HCT116 (cell line): ENCODE measurements at regions not wholly inside any gene's neighbourhood (a gene's known extent, or its start where the extent isn't known, plus 50 kb on each side); places are given as distances from the start of the nearest gene placed in this dataset.
"Not testable (repeated sequence)": the region's sequence is repeated elsewhere in the genome, so short reads cannot be mapped to it uniquely, and the experiment has no call there.

Experiments
- ATAC-seq: fragments of 200-7000 bp; cut with Tn5 transposase; 2 replicates; pipeline ENCODE4 v1.9.1; 2020; ENCODE audit warnings: mild to moderate bottlenecking, moderate library complexity
- BruUV-seq: library from RNA; stranded (reverse); fragments of 400-500 nt; replicated peaks from 2 replicates; lab custom pipeline; 2021; lab: Mats Ljungman, UMichigan
- CTCF ChIA-PET: fragments of 300-600 bp; sonication (Branson Sonifier 250); formaldehyde crosslinking; loops from one replicate; lab custom pipeline; 2021; ENCODE audit warnings: antibody characterized with exemption; lab: Charles Lee
- POLR2A ChIA-PET: fragments of 300-600, 350-600 bp; sonication (Branson Sonifier 250); formaldehyde crosslinking; loops from one replicate; lab custom pipeline; 2021; ENCODE audit warnings: antibody characterized with exemption; lab: Charles Lee
- RAD21 ChIA-PET, 2 experiments: fragments of 300-600 bp; sonication (Branson Sonifier 250); formaldehyde crosslinking; loops; one replicate each; lab custom pipeline; 2023; ENCODE audit warnings: low total read pairs in 2 of 2; ENCODE audit not compliant: uncharacterized antibody in 2 of 2, unreplicated experiment in 2 of 2, low non-redundant PET in 1 of 2; lab: Charles Lee
- DNase-seq: peaks from one replicate; pipeline ENCODE4 v3.0.0-alpha.2; 2010; ENCODE audit warnings: low read depth, low spot score
- H2AFZ ChIP-seq: fragments of 200-600 bp; shearing (Covaris generic), sonication (generic); 2 replicates; pipeline ENCODE4 v1.6.1; 2017; ENCODE audit warnings: low read depth, mixed run types, mixed read lengths, antibody characterized with exemption, low read length; ENCODE audit not compliant: poor library complexity, severe bottlenecking
- H3K27ac ChIP-seq: 2 replicates; pipeline ENCODE4 v1.5.1; 2012; ENCODE audit warnings: low read depth, low read length
- H3K27me3 ChIP-seq: fragments of 200-600 bp; sonication (generic); 2 replicates; pipeline ENCODE4 v1.6.1; 2016; ENCODE audit warnings: mixed run types, low read length, mixed read lengths; ENCODE audit not compliant: insufficient read depth
- H3K36me3 ChIP-seq, 2 experiments: fragments of 200-500 bp in 1 of 2; fragments of 200-600 bp in 1 of 2; sonication (Bioruptor generic) in 1 of 2; sonication (generic) in 1 of 2; 2 replicates each; pipeline versions ENCODE4 v1.5.1 to v1.6.1; 2014 to 2016; ENCODE audit warnings: low read length in 2 of 2, inconsistent platforms in 1 of 2, mixed read lengths in 1 of 2, mixed run types in 1 of 2; ENCODE audit not compliant: insufficient read depth in 2 of 2, control insufficient read depth in 1 of 2
- H3K4me1 ChIP-seq, 2 experiments: fragments of 200-600 bp in 1 of 2; sonication (generic) in 1 of 2; 2 replicates each; pipeline versions ENCODE4 v1.5.1 to v1.6.1; 2012 to 2017; ENCODE audit warnings: low read length in 2 of 2, inconsistent platforms in 1 of 2, mild to moderate bottlenecking in 1 of 2, mixed read lengths in 1 of 2, mixed run types in 1 of 2, moderate library complexity in 1 of 2; ENCODE audit not compliant: insufficient read depth in 2 of 2, control insufficient read depth in 1 of 2
- H3K4me2 ChIP-seq: fragments of 200-600 bp; sonication (generic); 2 replicates; pipeline ENCODE4 v1.6.1; 2017; ENCODE audit warnings: mixed run types, low read length, mixed read lengths
- H3K4me3 ChIP-seq, 2 experiments: fragments of 200-600 bp in 1 of 2; sonication (generic) in 1 of 2; replicated peaks in 1 of 2; 2 replicates each; pipeline ENCODE4 v1.5.1; 2011 to 2016; ENCODE audit warnings: low read length in 2 of 2, control low read depth in 1 of 2, low read depth in 1 of 2, mild to moderate bottlenecking in 1 of 2, mixed read lengths in 1 of 2, mixed run types in 1 of 2
- H3K79me2 ChIP-seq: fragments of 200-600 bp; sonication (generic); 2 replicates; pipeline ENCODE4 v1.6.1; 2017; ENCODE audit warnings: mild to moderate bottlenecking, mixed run types, low read length, moderate library complexity, mixed read lengths; ENCODE audit not compliant: insufficient read depth
- H3K9ac ChIP-seq: fragments of 200-600 bp; sonication (generic); 2 replicates; pipeline ENCODE4 v1.6.1; 2016; ENCODE audit warnings: low read length, mixed read lengths
- H3K9me2 ChIP-seq: fragments of 200-600 bp; sonication (generic), shearing (Covaris generic); 2 replicates; pipeline ENCODE4 v1.6.1; 2017; ENCODE audit warnings: mixed run types, mild to moderate bottlenecking, moderate library complexity; ENCODE audit not compliant: insufficient read depth
- H3K9me3 ChIP-seq, 2 experiments: fragments of 200-500 bp in 1 of 2; fragments of 200-600 bp in 1 of 2; sonication (Bioruptor generic) in 1 of 2; sonication (generic) in 1 of 2; 2 replicates each; pipeline ENCODE4 v1.6.1; 2014 to 2017; ENCODE audit warnings: low read length in 2 of 2, mixed read lengths in 2 of 2, inconsistent platforms in 1 of 2, low read depth in 1 of 2, mild to moderate bottlenecking in 1 of 2, mixed run types in 1 of 2, moderate library complexity in 1 of 2; ENCODE audit not compliant: control insufficient read depth in 1 of 2, insufficient read depth in 1 of 2
- H4K20me1 ChIP-seq: fragments of 200-600 bp; sonication (generic), shearing (Covaris generic); 2 replicates; pipeline ENCODE4 v1.6.1; 2017; ENCODE audit warnings: mixed run types, mild to moderate bottlenecking, moderate library complexity; ENCODE audit not compliant: insufficient read depth
- CBX3 ChIP-seq: IDR thresholded peaks from 2 replicates; pipeline ENCODE4 v1.6.1; 2012; ENCODE audit warnings: low read depth
- EZH2phosphoT487 ChIP-seq: fragments of 200-600 bp; IDR thresholded peaks from 2 replicates; pipeline ENCODE4 v1.6.1; 2018; ENCODE audit warnings: antibody characterized with exemption, borderline replicate concordance
- POLR2AphosphoS5 ChIP-seq: IDR thresholded peaks from 2 replicates; pipeline ENCODE4 v1.6.1; 2011; ENCODE audit warnings: mild to moderate bottlenecking, low read depth, low read length, moderate library complexity
- SIN3A ChIP-seq: IDR thresholded peaks from 2 replicates; pipeline ENCODE4 v1.6.1; 2012; ENCODE audit warnings: low read depth
- intact Hi-C: fragments of 100-400 bp; cut with micrococcal nuclease; formaldehyde crosslinking; loops from 2 replicates; pipeline ENCODE4 v1.10.0; 2022
- TF ChIP-seq, protein P1 (sequence below), 3 experiments: fragments of 200-600 bp in 1 of 3; sonication (generic) in 1 of 3; IDR thresholded peaks in 2 of 3; conservative IDR thresholded peaks in 1 of 3; 2 replicates each; pipeline ENCODE4 v1.5.1; 2012 to 2017; ENCODE audit warnings: low read depth in 2 of 3, low read length in 2 of 3, antibody characterized with exemption in 1 of 3, borderline replicate concordance in 1 of 3, control low read depth in 1 of 3, mild to moderate bottlenecking in 1 of 3, mixed read lengths in 1 of 3, mixed run types in 1 of 3, moderate library complexity in 1 of 3; ENCODE audit not compliant: insufficient read depth in 1 of 3

DNA sequence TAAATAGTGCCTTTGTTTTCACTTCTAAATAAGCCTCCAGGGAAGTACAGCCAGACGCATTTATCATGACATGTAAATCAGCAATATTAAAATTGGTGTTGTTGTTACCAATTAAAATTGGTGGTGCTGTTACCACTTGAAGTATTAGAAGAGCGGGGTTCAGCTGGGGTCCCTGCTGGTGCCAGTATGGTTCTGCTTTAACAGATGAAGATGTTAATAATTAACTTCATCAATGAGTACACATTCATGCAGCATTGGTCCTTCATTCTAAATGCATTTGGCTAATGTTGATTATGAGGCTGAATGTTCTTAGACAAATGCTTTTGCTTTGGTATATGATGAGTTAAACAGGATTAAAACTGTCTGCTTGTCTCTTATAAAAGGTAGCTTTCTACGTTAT, 67.6 kb upstream of the TMC1 start:
- BruUV-seq: no TSS peak
- Histone ChIP-seq H3K27me3 (no peaks in the 10 kb centered on the region), H3K9me3 (no peaks in the 10 kb centered on the region), H3K9me2 (no peaks in the 10 kb centered on the region), H2AFZ (peak overlapping the region; percentile 72), H3K36me3 (no peaks in the 10 kb centered on the region), H3K9ac (no peak overlapping the region), H4K20me1 (no peaks in the 10 kb centered on the region), H3K4me3 (no peak overlapping the region), H3K4me1 (peaks cover 0 to 8% of the 10 kb centered on the region in 2 experiments; a peak in 1 of 4 replicates)
- ChIA-PET POLR2A (no interaction called here), CTCF (no interaction called here)
- no peak for ATAC-seq
- TF ChIP-seq, protein P1, sequence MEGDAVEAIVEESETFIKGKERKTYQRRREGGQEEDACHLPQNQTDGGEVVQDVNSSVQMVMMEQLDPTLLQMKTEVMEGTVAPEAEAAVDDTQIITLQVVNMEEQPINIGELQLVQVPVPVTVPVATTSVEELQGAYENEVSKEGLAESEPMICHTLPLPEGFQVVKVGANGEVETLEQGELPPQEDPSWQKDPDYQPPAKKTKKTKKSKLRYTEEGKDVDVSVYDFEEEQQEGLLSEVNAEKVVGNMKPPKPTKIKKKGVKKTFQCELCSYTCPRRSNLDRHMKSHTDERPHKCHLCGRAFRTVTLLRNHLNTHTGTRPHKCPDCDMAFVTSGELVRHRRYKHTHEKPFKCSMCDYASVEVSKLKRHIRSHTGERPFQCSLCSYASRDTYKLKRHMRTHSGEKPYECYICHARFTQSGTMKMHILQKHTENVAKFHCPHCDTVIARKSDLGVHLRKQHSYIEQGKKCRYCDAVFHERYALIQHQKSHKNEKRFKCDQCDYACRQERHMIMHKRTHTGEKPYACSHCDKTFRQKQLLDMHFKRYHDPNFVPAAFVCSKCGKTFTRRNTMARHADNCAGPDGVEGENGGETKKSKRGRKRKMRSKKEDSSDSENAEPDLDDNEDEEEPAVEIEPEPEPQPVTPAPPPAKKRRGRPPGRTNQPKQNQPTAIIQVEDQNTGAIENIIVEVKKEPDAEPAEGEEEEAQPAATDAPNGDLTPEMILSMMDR (IDR thresholded peaks at IDR 0.05 in 2 of 3, conservative IDR thresholded peaks at IDR 0.05 in 1 of 3; ENCODE audit: borderline replicate concordance in 1 of 3, insufficient read depth in 1 of 3, low read depth in 2 of 3, low read length in 2 of 3): no peak
- TF ChIP-seq EZH2phosphoT487: no peak
- no peak for TF ChIP-seq CBX3
- TF ChIP-seq POLR2AphosphoS5: no peak
- TF ChIP-seq SIN3A: no peak
- TF ChIP-seq, all 23 proteins: peak for 0
- intact Hi-C loops: no loop called here
- no peak overlapping the region for H3K4me2 ChIP-seq
- H3K79me2 ChIP-seq: no peaks in the 10 kb centered on the region
- RAD21 ChIA-PET: no interaction called here
- no peak overlapping the region for H3K27ac ChIP-seq
- no peak for DNase-seq

DNA sequence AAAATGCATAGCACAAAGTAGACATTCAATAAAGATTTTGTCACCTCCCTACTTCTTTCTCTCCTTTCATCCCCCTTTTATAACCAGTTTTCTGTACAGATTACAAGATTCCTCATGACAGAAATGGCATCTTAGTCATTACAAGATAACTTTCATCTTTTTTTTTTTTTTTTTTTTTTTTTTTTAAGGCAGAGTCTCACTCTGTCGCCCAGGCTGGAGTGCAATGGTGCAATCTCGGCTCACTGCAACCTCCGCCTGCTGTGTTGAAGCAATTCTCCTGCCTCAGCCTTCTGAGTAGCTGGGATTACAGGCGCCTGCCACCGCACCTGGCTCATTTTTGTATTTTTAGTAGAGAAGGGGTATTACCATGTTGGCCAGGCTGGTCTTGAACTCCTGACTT, 75.2 kb upstream of the TMC1 start:
- H3K27me3 ChIP-seq, BruUV-seq, H3K9me3 ChIP-seq, H3K79me2 ChIP-seq, RAD21 ChIA-PET, CTCF ChIA-PET, H3K9ac ChIP-seq, H3K4me3 ChIP-seq, ATAC-seq, intact Hi-C loops, H3K27ac ChIP-seq, H3K4me2 ChIP-seq, H4K20me1 ChIP-seq, H3K36me3 ChIP-seq, DNase-seq, H3K9me2 ChIP-seq, H2AFZ ChIP-seq: not testable (repeated sequence)
- H3K4me1 ChIP-seq: peaks cover 19 to 29% of the 10 kb centered on the region in 2 experiments
- POLR2A ChIA-PET: interaction anchor here (0.6 to 2.0 kb wide), 2 partner anchors 10 to 81 kb away, joined by 4 read pairs; partner anchors contain the start of gene ZFAND5
